GM19239 (cell line): ENCODE measurements at regions not wholly inside any gene's neighbourhood (a gene's known extent, or its start where the extent isn't known, plus 50 kb on each side); places are given as distances from the start of the nearest gene placed in this dataset.

Experiments
- DNase-seq: peaks from one replicate; pipeline ENCODE4 v3.0.0; 2011; ENCODE audit warnings: low spot score; ENCODE audit not compliant: insufficient read length
- FAIRE-seq: peaks from 2 replicates; lab custom pipeline; 2011; peaks lifted over from hg19 to GRCh38; lab: Jason Lieb, UNC

GRCh38 chr4:174131901-174132300 is 151.6 kb downstream of the FBXO8 start:
- FAIRE-seq: no peak

DNA sequence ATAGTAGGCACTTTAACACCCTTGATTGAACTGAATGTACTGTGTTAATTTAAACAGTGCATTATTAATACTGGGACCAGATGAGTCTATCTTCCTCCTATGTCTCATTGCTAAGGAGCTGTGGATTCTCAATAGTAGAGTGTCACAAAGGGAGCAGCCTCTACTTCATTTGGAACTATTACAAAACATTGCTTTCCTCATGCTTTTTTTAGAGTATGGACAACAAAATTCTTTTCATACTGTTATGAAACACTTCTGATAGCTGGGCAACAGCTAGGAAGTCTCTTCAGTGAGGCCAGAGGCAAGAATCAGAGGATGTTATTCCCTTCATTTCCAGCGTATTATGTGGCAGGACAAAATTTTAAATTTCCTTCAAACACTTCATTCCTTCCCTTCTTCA is 160.8 kb downstream of the FBXO8 start:
- DNase-seq (no peak), FAIRE-seq (no peak)

More at GRCh38 chr4:174131901-174132300, 151.6 kb downstream of the FBXO8 start:
- no peak for DNase-seq

- DNase-seq: peak; percentile 5
- peak; percentile 76 for FAIRE-seq
Observed at GRCh38 chr4:174120446-174121295, 162.8 kb downstream of the FBXO8 start.

- no peak for FAIRE-seq
- no peak for DNase-seq
Observed at GRCh38 chr4:174119830-174120229, 163.6 kb downstream of the FBXO8 start.

- no peak for FAIRE-seq
- DNase-seq: no peak
Observed at GRCh38 chr4:174119051-174119450, 164.4 kb downstream of the FBXO8 start.

GRCh38 chr4:174118171-174118570 is 165.3 kb downstream of the FBXO8 start:
- no peak for FAIRE-seq

DNA sequence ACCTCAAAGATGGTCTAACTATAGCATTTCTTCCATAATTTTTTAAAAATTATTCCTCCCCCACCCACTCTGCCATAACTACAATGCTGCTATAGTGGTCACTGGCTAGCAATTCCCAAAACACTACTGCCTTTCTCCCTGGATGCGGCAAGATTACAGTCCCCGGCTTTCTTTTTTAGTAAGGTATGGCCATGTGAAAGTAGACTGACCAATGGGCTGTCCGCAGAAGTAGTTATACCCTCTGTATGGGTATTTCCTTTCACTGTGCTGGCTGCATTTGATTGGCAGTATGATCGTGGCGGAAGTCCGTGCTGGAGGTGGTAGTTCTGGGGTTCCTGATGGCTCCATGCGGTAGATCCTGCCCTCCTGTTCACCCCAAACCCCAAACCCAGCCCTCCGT is 166.0 kb downstream of the FBXO8 start:
- DNase-seq (no peak), FAIRE-seq (no peak)

More at GRCh38 chr4:174118171-174118570, 165.3 kb downstream of the FBXO8 start:
- no peak for DNase-seq

DNA sequence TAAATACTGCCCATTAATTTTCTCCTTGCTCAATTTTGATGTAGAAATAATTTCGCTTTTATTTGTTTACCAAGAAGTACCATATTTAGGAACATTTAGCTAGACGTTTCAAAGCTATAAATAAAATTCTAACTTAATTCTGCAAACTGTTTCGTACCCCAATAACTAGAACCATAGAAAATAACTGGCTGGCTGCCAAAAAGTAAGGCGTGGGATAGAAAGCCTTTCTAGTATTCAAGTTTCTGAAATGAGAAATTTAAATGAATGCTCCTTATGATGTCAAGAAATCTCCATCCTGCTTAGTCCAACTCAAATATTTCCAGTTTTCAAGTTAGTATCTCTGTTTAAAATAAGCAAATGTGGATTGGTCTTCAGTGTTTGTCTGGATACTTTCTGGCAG is 167.4 kb downstream of the FBXO8 start:
- no peak for DNase-seq
- no peak for FAIRE-seq

- DNase-seq (no peak), FAIRE-seq (no peak)
Observed at GRCh38 chr4:174111422-174111821, 172.0 kb downstream of the FBXO8 start.

DNA sequence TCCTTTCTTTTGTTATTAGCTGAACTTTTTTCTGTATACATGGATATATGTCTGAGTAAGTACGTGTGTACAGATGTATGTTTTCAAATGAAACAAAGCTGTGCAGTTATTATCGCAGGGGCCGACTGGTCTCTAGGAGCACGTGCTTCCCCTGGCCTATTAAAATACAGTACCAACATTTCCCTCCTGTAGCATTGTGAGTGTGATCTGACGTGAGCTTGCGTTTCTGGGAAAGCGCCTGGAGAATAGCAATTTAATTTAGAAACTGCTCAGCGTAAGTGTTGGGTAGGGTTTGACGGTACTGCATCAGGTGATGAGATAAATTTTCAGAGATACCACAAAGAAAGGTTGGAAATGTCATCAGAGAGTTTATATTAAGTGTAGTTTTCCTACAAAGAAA is 173.3 kb downstream of the FBXO8 start:
- DNase-seq: no peak
- FAIRE-seq: no peak

- no peak for FAIRE-seq
- DNase-seq: no peak
Observed at GRCh38 chr4:174107746-174108354, 175.6 kb downstream of the FBXO8 start.

DNA sequence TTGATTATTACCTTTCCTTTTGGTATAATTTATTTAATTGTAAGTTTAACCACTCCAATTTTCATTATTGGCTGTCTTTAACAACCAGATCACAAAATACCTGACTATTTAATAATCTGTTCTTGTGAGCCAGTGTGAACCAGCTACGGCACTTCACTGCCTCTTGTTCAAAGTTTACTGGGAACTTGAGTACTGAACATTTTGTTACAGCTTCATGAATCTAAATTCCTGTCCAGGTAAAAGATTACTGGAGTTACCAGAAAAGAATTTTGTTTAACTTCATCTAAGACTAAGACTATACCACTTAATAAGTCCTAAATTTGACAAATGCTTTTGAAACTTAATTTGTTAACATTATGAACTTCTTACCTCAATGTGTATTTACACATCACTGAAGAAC is 178.3 kb downstream of the FBXO8 start:
- FAIRE-seq (no peak), DNase-seq (no peak)

- no peak for DNase-seq
Observed at GRCh38 chr4:174100910-174101309, 182.6 kb downstream of the FBXO8 start.

DNA sequence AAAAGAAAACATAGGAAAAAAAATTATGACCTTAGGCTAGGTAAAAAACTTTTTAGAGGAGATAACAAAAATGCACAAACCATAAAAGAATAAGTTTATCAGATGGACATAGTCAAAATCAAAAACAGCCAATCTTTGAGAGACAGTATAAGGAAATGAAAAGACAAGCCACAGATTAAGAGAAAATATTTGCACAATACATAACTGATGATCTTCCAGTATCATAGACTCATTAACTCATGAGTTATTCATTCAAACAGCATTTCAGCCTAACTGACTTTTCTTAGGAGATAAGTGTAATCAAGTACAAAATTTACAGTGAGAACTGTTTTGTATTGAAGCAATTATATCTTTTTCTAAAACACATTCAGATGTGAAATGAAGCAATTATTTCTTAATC is 183.8 kb downstream of the FBXO8 start:
- FAIRE-seq (no peak), DNase-seq (no peak)

More at GRCh38 chr4:174100910-174101309, 182.6 kb downstream of the FBXO8 start:
- FAIRE-seq: no peak

DNA sequence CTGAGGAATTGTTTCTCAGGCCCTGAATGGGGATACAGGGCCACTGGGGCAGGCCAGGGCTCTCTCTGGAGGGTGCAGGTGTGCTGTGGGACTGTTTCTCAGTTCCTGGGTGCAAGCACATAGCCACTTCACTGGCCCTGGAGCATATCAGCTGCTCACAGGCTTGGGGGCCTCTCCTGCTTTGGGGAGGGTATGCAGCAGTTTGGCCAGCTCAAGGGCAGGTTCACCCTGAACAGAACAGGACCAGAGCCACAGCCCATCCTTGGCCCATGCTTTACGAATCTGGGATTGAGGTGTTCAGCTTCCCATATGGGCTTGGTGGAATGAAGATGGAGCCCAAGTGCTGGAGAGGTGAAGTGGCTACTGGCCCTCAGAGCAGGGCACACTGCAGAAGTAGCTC is 186.5 kb downstream of the FBXO8 start:
- FAIRE-seq (no peak), DNase-seq (no peak)

DNA sequence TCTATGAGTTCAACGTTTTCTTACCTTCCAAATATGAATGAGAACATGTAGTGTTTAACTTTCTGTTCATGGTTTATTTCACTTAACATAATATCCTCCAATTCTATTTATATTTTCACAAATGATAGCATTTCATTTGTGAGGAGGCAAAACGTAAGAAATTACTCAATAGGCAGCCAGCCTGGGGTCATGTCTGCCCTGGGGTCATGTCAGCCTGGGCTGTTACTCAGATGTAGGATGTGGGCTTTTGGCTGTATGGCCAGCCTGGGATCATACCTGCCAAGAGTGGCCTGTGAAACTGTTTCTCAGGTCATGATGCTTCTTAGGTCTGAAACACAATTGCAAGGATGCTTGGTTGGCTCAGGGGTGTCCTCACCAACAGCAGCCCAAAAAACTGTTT is 187.0 kb downstream of the FBXO8 start:
- DNase-seq (no peak), FAIRE-seq (no peak)

GRCh38 chr4:174091130-174091529 is 192.3 kb downstream of the FBXO8 start:
- FAIRE-seq (no peak), DNase-seq (no peak)

GRCh38 chr4:174089711-174090110 is 193.8 kb downstream of the FBXO8 start:
- no peak for FAIRE-seq

GRCh38 chr4:174088795-174089194 is 194.7 kb downstream of the FBXO8 start:
- no peak for FAIRE-seq
- no peak for DNase-seq

More at GRCh38 chr4:174089711-174090110, 193.8 kb downstream of the FBXO8 start:
- DNase-seq: no peak

DNA sequence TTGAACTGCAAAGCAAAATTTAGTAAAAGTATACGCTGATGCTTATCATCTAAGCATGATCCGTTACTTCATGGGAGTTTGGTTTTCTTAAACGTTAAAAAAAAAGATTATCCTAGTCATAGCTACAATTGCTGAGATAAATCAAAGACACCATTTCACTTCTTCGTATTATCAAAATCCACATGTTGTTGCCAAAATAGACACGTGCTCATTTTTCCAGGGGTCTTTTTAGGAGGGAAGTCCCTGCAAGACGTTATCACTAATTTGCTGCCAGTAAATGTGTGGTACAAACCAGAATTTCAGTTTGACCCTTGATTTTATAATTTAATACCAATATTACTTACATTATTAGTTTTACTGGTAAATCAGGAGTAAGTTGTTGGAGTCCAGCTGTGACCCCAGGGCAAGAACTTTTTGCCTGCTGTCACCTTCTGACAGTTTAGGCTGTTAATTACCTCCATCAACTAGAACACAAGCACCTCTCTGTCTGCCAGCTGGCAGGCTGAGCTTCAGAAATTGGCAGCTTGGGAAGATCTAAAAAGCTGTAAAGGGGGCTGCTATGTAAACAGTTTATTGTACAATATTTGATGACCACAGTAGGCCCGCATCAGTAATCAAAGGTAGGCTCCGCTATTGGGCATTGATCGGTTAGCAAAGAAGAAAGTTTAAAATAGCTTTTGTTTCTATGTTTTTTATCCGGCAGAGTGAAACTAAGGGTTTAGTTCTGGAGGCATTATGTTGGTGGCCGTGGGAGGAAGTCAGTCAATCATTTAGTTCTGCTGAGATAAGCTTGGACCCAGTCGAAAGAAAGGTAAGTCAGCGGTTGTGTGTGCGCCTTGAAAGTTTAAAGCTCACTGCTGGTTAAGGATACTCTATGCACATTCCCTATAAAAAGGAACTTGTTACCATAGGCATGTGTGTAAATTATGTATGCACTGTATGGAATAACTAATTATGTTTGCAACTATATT is 196.4 kb downstream of the FBXO8 start:
- FAIRE-seq (no peak), DNase-seq (no peak)
